GM12864 (cell line): ENCODE measurements at regions not wholly inside any gene's neighbourhood (a gene's known extent, or its start where the extent isn't known, plus 50 kb on each side); places are given as distances from the start of the nearest gene placed in this dataset.

Experiments
- DNase-seq: peaks from one replicate; pipeline ENCODE4 v3.0.0-alpha.2; 2011; ENCODE audit warnings: low read depth
- H3K4me3 ChIP-seq: 2 replicates; pipeline ENCODE4 v1.5.1; 2011; ENCODE audit warnings: mild to moderate bottlenecking, low read depth, low read length, control low read depth
- TF ChIP-seq, protein P1 (sequence below): IDR thresholded peaks from 2 replicates; pipeline ENCODE4 v1.5.1; 2011; ENCODE audit warnings: low read depth, mild to moderate bottlenecking, moderate library complexity, low read length, control low read depth, inconsistent platforms; ENCODE audit errors: missing control alignments

GRCh38 chr6:68008445-68008844, 626.6 kb upstream of the ADGRB3 start:
- no peak overlapping the region for H3K4me3 ChIP-seq
- TF ChIP-seq, protein P1, sequence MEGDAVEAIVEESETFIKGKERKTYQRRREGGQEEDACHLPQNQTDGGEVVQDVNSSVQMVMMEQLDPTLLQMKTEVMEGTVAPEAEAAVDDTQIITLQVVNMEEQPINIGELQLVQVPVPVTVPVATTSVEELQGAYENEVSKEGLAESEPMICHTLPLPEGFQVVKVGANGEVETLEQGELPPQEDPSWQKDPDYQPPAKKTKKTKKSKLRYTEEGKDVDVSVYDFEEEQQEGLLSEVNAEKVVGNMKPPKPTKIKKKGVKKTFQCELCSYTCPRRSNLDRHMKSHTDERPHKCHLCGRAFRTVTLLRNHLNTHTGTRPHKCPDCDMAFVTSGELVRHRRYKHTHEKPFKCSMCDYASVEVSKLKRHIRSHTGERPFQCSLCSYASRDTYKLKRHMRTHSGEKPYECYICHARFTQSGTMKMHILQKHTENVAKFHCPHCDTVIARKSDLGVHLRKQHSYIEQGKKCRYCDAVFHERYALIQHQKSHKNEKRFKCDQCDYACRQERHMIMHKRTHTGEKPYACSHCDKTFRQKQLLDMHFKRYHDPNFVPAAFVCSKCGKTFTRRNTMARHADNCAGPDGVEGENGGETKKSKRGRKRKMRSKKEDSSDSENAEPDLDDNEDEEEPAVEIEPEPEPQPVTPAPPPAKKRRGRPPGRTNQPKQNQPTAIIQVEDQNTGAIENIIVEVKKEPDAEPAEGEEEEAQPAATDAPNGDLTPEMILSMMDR = no peak
- no peak for DNase-seq

DNA sequence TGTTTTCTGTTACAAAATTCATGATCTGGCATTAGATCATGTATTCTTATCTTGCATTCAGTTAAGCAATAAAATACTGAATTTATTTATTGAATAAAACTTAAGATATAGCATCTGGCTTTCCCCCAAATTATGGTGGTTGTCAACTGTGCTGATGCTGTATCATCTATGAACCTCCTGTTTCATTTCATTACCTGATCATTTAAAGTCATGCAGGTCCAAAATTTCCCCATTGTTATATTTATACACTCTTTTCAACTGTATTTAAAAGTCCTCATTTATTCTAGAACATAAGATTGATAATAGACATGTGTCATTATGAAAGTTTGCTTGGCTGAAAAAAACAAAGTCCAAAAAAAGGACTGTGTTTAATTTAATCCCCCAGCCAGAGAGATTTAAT, 627.4 kb upstream of the ADGRB3 start:
- no peak overlapping the region for H3K4me3 ChIP-seq
- DNase-seq = no peak
- TF ChIP-seq, protein P1 = no peak

DNA sequence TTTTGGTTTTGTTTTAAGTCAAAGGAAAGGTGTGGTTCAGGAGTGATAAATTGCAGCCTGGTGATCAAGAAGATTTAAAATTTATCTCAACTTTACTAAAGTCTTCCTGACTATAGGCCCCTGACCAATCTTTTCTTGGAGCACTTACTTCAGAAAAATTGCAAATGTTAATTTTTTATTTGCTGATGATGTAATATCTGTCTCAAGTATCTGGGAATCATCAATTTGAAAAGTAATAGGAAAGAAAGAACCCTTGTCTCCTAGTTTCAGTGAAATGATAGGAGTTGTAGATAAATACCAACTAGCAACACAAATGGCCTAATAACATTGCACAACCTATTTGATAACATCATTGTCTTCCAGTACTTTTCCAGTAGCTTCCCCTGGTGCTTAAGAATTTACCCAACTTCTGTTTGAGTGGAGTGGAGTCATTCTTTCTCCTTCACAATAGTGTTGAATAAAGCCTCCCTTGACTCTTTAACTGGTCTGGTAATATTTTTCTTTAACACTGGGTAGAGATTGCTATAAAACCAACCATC, 648.3 kb upstream of the ADGRB3 start:
- TF ChIP-seq, protein P1 = no peak
- DNase-seq = no peak
- H3K4me3 ChIP-seq = no peak overlapping the region

GRCh38 chr6:67976486-67976885, 658.6 kb upstream of the ADGRB3 start:
- no peak for DNase-seq

GRCh38 chr6:67974931-67975330, 660.2 kb upstream of the ADGRB3 start:
- H3K4me3 ChIP-seq = no peak overlapping the region
- no peak for DNase-seq
- TF ChIP-seq, protein P1 = no peak

More at GRCh38 chr6:67976486-67976885, 658.6 kb upstream of the ADGRB3 start:
- TF ChIP-seq, protein P1 = no peak
- H3K4me3 ChIP-seq = no peak overlapping the region

- TF ChIP-seq, protein P1 = no peak
- H3K4me3 ChIP-seq = no peak overlapping the region
- no peak for DNase-seq
Observed at GRCh38 chr6:67971812-67972211, 663.3 kb upstream of the ADGRB3 start.

- TF ChIP-seq, protein P1 = no peak
- no peak for DNase-seq
- no peak overlapping the region for H3K4me3 ChIP-seq
Observed at GRCh38 chr6:67966830-67967229, 668.3 kb upstream of the ADGRB3 start.
